GM12864 (cell line): ENCODE measurements at regions not wholly inside any gene's neighbourhood (a gene's known extent, or its start where the extent isn't known, plus 50 kb on each side); places are given as distances from the start of the nearest gene placed in this dataset.
"Not testable (repeated sequence)": the region's sequence is repeated elsewhere in the genome, so short reads cannot be mapped to it uniquely, and the experiment has no call there.

ENCODE experiments used
- DNase-seq: peaks from one replicate; pipeline ENCODE4 v3.0.0-alpha.2; 2011; ENCODE audit warnings: low read depth
- H3K4me3 ChIP-seq: 2 replicates; pipeline ENCODE4 v1.5.1; 2011; ENCODE audit warnings: mild to moderate bottlenecking, low read depth, low read length, control low read depth
- CTCF ChIP-seq: IDR thresholded peaks from 2 replicates; pipeline ENCODE4 v1.5.1; 2011; ENCODE audit warnings: low read depth, mild to moderate bottlenecking, moderate library complexity, low read length, control low read depth, inconsistent platforms; ENCODE audit errors: missing control alignments

DNA sequence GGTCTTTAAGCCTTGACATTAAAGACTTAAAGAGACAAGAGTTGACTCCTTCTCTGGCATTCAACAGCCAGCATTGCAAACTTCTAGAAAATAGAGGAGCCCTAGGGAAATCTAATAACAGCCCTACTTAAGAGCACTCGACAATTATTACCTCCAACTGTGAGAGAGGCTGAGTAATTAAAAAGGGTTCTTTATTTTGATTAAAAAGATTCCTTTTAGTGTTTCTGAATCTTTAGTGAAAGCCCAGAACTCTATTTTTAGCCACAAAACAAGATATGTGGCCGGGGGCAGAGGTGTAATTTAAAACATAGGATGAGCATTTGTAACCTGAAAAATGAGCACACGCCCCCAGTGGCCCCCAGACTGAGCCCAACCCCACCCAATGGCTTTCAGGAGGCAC, 222.3 kb downstream of the SMAD2 start:
- no peak for TF ChIP-seq CTCF
- DNase-seq: no peak
- no peak overlapping the region for H3K4me3 ChIP-seq

- DNase-seq: no peak
- TF ChIP-seq CTCF: no peak
- no peak overlapping the region for H3K4me3 ChIP-seq
Measured at GRCh38 chr18:47701134-47701533, 229.3 kb downstream of the SMAD2 start.

GRCh38 chr18:47696870-47697269, 233.6 kb downstream of the SMAD2 start:
- no peak for DNase-seq
- H3K4me3 ChIP-seq: no peak overlapping the region
- no peak for TF ChIP-seq CTCF

- no peak overlapping the region for H3K4me3 ChIP-seq
- TF ChIP-seq CTCF: no peak
- no peak for DNase-seq
Measured at GRCh38 chr18:47691611-47692010, 238.8 kb downstream of the SMAD2 start.

DNA sequence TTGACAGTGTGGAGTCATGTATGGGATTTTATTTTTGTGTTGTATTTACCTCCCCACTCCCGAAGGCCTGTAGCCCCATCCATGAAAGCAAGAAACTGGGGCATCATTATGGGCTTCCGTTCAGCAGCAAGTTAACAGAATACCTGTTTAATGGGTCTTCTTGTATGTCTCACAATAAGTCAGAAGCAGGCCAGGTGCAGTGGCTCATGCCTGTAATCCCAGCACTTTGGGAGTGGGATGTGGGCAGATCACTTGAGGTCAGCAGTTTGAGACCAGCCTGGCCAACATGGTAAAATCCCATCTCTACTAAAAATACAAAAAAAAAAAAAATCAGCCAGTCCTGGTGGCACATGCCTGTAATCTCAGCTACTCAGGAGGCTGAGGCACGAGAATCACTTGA, 239.7 kb downstream of the SMAD2 start:
- H3K4me3 ChIP-seq, DNase-seq: not testable (repeated sequence)

- no peak for TF ChIP-seq CTCF
- H3K4me3 ChIP-seq: no peak overlapping the region
- DNase-seq: no peak
Measured at GRCh38 chr18:47689371-47689770, 241.1 kb downstream of the SMAD2 start.

DNA sequence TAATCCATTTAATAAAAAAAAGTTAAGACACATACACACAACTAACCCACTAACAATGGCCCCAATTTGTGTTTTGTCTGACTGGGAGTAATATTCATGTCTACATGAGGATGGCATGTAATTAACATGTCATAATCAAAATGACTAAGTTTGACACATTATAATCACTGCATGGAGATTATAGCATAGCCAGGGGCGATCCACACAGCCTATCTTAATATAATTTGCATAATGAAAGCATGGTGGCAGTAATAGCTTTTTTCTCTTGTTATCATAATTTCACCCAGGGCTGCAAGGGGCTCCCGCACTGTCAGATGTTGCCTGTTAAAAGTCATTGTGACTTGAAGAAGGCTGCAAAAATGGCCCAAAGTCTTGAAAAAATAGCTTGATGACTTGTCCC, 243.7 kb downstream of the SMAD2 start:
- no peak for TF ChIP-seq CTCF
- no peak overlapping the region for H3K4me3 ChIP-seq
- no peak for DNase-seq

- no peak overlapping the region for H3K4me3 ChIP-seq
- no peak for DNase-seq
- no peak for TF ChIP-seq CTCF
Measured at GRCh38 chr18:47683774-47684173, 246.7 kb downstream of the SMAD2 start.
